HUDEP-2 (cell line): ENCODE measurements at regions not wholly inside any gene's neighbourhood (a gene's known extent, or its start where the extent isn't known, plus 50 kb on each side); places are given as distances from the start of the nearest gene placed in this dataset.

Experiments
- DNase-seq, 76 experiments: peaks; one replicate each; lab custom pipeline; 2025; ENCODE audit not compliant: unreplicated experiment in 76 of 76; lab: John Stamatoyannopoulos, UW

DNA sequence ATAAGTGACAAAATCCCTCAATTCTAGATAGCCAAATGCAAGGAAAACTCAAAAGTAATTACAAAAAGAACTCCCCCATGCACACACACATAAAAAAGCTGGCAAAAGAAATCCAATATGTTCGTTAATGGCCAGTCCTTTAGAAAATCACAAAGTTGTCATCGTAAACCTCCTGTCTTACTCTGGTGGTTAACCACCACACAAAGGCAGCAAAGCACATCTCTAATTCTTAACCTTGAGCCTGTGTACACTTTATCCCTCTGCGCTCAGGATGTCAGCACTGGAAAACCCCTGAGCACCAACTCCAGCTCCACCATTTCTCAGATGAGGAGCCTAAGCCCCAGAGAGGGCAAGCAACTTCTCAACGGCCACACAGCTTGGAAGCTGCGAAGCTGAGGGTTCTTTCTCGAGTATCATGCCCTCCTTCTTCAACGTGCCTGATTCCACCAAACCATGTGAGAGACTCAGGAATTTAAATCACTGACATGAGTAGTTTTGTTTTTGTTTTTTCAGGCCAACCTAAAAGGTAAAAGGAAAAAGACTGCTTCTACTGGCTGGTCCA, 72.5 kb downstream of the C16orf95 start:
- DNase-seq, result no peak

DNA sequence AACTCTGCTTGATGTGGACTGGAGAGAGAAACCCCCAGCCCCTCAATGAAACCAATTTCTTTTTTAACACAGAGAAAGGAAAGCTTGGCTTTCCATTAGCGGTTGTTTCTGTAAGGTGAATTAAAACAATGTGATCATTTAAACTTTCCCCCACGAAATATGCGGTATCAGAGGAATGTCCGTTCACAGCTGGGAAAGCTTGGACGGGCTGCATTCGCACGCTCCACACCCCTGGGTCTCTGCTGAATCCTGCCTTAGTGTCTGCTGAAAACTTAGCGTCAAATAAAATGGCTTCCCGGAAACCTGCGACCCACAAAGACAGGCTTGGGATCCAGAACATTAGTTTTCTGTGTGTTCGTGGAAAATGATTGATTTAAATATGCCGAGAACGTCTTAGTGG, 71.7 kb downstream of the C16orf95 start:
- no peak for DNase-seq

DNA sequence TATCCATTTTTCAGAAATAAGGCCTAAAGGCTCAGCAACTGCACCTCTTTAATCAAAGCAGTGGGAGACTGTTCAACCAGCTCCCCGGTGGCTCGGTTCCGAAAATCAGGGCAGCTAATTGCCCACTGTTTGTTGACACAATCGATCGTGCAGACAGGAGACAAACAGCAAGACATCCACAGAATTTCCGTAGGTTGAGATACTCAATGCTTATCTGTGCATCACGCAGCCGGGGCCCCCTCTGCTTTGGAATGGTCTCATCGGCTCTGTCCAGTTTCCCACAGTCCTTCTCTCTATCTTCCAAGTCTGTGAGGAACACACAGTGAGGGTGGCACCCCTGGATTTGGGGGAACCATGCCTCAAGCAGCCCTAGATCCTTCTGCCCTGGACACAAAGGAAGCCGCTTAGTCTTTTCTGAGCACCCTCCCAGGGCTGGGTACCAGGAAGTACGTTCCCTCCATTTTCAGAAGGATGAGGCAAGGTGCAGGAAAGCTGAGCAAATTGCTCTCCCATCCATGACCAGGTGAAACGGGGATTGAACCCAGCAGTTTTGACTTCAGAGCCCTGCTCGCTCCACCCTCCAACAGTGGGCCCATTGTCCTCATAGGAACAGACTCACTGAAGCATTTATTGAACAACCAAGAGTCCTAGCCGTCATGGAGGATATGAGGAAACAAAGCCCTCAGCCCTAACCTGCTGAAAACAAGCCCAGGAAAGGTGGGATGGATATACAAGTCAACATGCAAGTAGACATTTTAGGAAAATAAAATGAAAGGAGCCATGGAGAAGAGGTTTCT, 70.7 kb downstream of the C16orf95 start:
- no peak for DNase-seq

DNA sequence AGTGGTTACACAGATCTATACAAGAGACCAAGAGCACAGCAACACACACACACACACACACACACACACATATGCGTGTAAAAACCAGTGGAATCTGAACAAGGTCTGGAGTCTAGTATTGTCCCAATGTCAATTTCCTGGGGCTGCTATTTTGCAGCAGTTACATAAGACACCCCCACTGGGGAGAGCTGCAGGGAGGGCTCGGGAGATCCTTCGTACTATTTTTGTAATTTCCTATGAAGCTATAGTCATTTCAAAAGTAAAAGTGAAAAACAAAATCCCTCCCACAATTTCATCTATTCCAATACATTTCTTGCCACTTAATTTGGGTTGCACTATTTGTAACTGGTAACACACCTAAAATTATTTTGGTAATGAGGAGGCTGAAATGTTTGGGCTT, 68.5 kb downstream of the C16orf95 start:
- no peak for DNase-seq

DNA sequence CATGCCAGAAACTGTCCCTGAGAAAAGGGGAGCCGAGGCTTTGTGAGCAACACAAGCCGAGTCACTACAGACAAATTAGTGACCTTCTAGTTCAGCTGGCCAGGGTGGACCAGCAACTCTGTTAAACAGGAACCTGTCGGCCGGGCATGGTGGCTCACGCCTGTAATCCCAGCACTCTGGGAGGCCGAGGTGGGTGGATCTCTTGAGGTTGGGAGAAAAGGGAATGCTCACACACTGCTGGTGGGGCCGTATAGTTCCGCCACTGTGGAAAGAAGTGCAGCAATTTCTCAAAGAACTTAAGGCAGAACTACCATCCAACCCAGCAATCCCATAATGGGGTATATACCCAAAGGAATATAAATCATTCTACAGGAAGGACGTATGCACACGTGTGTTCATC, 67.8 kb downstream of the C16orf95 start:
- no peak for DNase-seq

DNA sequence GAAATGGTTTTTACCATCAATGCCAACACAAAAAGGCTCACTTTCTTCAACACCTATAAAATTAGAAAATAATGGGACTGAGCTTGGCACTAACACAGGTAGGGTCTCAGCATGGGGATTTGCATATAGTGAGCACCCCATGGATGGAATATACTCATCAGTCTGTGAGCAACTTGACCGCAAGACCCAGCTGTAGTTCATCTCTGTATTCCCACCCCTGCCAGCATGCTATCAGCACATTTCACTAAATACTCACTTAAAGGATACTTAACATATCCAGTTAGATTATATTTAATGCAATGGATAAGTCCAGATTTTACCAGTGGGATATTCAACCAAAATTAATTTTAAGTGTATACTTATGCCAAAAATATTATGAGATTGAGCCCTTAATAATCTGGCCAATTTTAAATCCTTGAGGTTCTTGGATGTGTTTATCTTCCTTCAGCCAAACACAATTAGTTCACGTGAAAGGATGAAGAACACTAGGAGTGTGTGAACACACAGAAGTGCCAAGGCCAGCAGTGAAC, 66.7 kb downstream of the C16orf95 start:
- DNase-seq, result no peak

DNA sequence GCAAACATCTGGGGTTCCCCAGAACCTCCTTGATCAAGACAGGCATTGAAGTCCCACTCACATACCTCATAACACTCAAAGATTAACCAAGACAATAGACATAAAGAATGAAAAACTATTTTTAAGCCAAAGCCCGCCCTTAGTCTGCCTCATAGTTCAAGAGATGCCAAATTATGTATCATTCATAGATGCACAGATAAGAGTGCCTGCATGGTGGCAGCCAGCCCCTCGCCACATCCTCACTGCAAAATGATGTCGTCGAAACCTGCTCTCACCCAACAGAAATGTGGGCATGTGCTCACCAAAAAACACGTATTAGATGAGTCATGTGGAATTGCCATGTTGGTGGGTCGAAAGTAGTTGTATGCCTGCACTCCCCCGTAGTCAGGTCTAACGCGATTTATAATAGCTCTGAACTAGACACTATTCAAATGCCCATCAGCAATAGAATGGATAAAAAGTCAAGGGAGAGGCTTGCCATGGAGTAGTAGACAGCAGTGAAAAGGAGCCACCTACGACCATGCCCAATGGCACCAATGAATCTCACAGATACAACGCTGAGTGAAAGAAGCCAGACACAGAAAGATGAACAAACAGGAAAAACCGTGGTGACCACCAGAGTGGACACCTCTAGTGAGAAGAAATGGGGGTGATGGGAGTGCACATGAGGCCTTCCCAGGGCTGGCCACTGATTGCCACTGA, 64.8 kb downstream of the C16orf95 start:
- DNase-seq, result no peak
